Loucy (cell line): ENCODE measurements at regions not wholly inside any gene's neighbourhood (a gene's known extent, or its start where the extent isn't known, plus 50 kb on each side); places are given as distances from the start of the nearest gene placed in this dataset.

Experiments used
- EZH2phosphoT487 ChIP-seq: fragments of 200-600 bp; IDR thresholded peaks from 2 replicates; pipeline ENCODE4 v1.6.1; 2018; ENCODE audit warnings: antibody characterized with exemption, mild to moderate bottlenecking, moderate library complexity, borderline replicate concordance
- TF ChIP-seq, protein P1 (sequence below): fragments of 200-600 bp; sonication (generic); conservative IDR thresholded peaks from 2 replicates; pipeline ENCODE4 v1.5.1; 2014; ENCODE audit warnings: mild to moderate bottlenecking, antibody characterized with exemption, low read length

DNA sequence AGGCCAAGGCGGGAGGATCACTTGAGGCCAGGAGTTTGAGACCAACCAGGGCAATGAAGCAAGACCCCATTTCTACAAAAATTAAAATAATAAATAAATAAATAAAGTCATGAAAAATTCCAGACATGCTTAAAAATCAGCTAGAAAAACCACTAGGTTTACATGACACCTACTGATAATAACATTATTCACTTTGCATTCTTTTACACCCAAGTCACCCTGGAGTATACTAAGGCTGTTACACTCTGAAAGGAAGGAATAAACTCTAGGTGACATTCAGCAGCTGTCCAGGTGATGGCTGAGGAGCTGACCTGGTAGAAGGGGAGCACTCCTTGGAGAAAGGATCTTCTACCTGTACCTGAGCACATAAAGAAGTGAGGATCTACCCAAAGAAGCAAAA, 179.2 kb downstream of the ZNF281 start:
- TF ChIP-seq, protein P1, sequence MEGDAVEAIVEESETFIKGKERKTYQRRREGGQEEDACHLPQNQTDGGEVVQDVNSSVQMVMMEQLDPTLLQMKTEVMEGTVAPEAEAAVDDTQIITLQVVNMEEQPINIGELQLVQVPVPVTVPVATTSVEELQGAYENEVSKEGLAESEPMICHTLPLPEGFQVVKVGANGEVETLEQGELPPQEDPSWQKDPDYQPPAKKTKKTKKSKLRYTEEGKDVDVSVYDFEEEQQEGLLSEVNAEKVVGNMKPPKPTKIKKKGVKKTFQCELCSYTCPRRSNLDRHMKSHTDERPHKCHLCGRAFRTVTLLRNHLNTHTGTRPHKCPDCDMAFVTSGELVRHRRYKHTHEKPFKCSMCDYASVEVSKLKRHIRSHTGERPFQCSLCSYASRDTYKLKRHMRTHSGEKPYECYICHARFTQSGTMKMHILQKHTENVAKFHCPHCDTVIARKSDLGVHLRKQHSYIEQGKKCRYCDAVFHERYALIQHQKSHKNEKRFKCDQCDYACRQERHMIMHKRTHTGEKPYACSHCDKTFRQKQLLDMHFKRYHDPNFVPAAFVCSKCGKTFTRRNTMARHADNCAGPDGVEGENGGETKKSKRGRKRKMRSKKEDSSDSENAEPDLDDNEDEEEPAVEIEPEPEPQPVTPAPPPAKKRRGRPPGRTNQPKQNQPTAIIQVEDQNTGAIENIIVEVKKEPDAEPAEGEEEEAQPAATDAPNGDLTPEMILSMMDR: no peak
- no peak for TF ChIP-seq EZH2phosphoT487
